ENCODE measurements at regions not wholly inside any gene's neighbourhood (a gene's known extent, or its start where the extent isn't known, plus 50 kb on each side); places are given as distances from the start of the nearest gene placed in this dataset.

- no peak overlapping the region for H2BK120ac ChIP-seq (ENCODE audit: low read depth, low read length)
- H2BK5ac ChIP-seq (ENCODE audit: low read depth, low read length, poor library complexity, severe bottlenecking), result no peak overlapping the region
- ATAC-seq (ENCODE audit: low read depth) (no peak), DNase-seq (no peak)
- intact Hi-C loops (cut with micrococcal nuclease), result no loop called here
- H2AK5ac ChIP-seq (ENCODE audit: low read depth, low read length), result no peak overlapping the region
- no peak overlapping the region for H3K4me3 ChIP-seq (ENCODE audit: insufficient read depth, low read depth, low read length)
- no peak overlapping the region for H3K14ac ChIP-seq (replicated peaks; ENCODE audit: low read depth, low read length)
- no peak overlapping the region for H4K5ac ChIP-seq (ENCODE audit: low read depth, low read length)
- H3K27me3 ChIP-seq (ENCODE audit: control insufficient read depth, insufficient read depth, low read length), result peaks cover 9% of the 10 kb centered on the region; the same call in 1 of the 2 replicates
- no peak overlapping the region for H2BK20ac ChIP-seq (ENCODE audit: low read depth, low read length)
- no peak overlapping the region for H4K8ac ChIP-seq (ENCODE audit: low read depth in 2 of 2, low read length in 2 of 2)
- no peak overlapping the region for H3K56ac ChIP-seq (ENCODE audit: extremely low read depth, insufficient read depth, low read length)
- H2AK9ac ChIP-seq (replicated peaks; ENCODE audit: low read depth, low read length, poor library complexity), result no peak overlapping the region
- H3K23ac ChIP-seq (ENCODE audit: low read depth, low read length), result no peak overlapping the region
- H3K18ac ChIP-seq (ENCODE audit: low read depth, low read length), result no peak overlapping the region
- H3K9me3 ChIP-seq (ENCODE audit: control insufficient read depth, insufficient read depth, low read length), result no peaks in the 10 kb centered on the region
- no peak overlapping the region for H3K4ac ChIP-seq (ENCODE audit: low read depth, low read length)
- 60% methylated on average over 1 of the region's 9 CpGs; no CpG with 5 or more reads in 1 of the 2 experiments for WGBS, 2 experiments (ENCODE audit: extremely low coverage in 2 of 2, insufficient read length in 1 of 2)
- ChIA-PET CTCF (interaction anchor here (0.6 kb wide), 1 partner anchor 161 kb away, joined by 3 read pairs; no protein-coding TSS in a partner anchor), POLR2A (ENCODE audit: unreplicated experiment) (no interaction called here)
- no peak overlapping the region for H3K4me2 ChIP-seq (ENCODE audit: low read depth, low read length)
- no TSS peak for BruUV-seq (replicated peaks)
- no peaks in the 10 kb centered on the region; the same call in 1 of the 2 replicates for H3K4me1 ChIP-seq (ENCODE audit: control insufficient read depth, insufficient read depth, low read length)
- no peak overlapping the region for H3K9ac ChIP-seq (ENCODE audit: low read depth, low read length)
- no peaks in the 10 kb centered on the region for H4K20me1 ChIP-seq (ENCODE audit: insufficient read depth, low read length)
- no peaks in the 10 kb centered on the region for H3K9me1 ChIP-seq (ENCODE audit: insufficient read depth, low read length)
- dilution Hi-C loops (cut with HindIII; ENCODE audit: low sequenced_read_pairs, unreplicated experiment), result no loop called here
- in situ Hi-C loops (cut with MboI; ENCODE audit: low sequenced_read_pairs), result no loop called here
- H4K91ac ChIP-seq (ENCODE audit: insufficient read depth, low read depth, low read length), result no peak overlapping the region
- no peak overlapping the region for H3K27ac ChIP-seq (ENCODE audit: insufficient read depth, low read length)
- no peak overlapping the region for H2BK15ac ChIP-seq (ENCODE audit: low read depth, low read length)
- H3K79me1 ChIP-seq (ENCODE audit: low read depth in 1 of 2, low read length in 2 of 2), result no peaks in the 10 kb centered on the region
- no peak overlapping the region for H2AFZ ChIP-seq (replicated peaks; ENCODE audit: low read length, poor library complexity)
- no peaks in the 10 kb centered on the region for H3K36me3 ChIP-seq (ENCODE audit: control insufficient read depth, insufficient read depth, low read length)
- TF ChIP-seq NFE2L2 (IDR thresholded peaks at IDR 0.05; ENCODE audit: low read depth, low read length), result no peak
- TF ChIP-seq POLR2A (IDR thresholded peaks at IDR 0.05; ENCODE audit: low read depth, low read length), result no peak
- TF ChIP-seq FOS (IDR thresholded peaks at IDR 0.05; ENCODE audit: low read depth, low read length), result no peak
- no peak for TF ChIP-seq ELK1 (IDR thresholded peaks at IDR 0.05; ENCODE audit: borderline replicate concordance, low read depth, low read length)
- TF ChIP-seq BHLHE40 (IDR thresholded peaks at IDR 0.05; ENCODE audit: low read depth, low read length), result no peak
- no peak for TF ChIP-seq RAD21 (IDR thresholded peaks at IDR 0.05; ENCODE audit: low read length)
- no peak for TF ChIP-seq MAFK (IDR thresholded peaks at IDR 0.05; ENCODE audit: low read depth, low read length)
- TF ChIP-seq RCOR1 (IDR thresholded peaks at IDR 0.05; ENCODE audit: insufficient replicate concordance, low read length), result no peak
- TF ChIP-seq CTCF (conservative IDR thresholded peaks at IDR 0.05; ENCODE audit: low read depth, low read length), result no peak
- TF ChIP-seq MXI1 (IDR thresholded peaks at IDR 0.05; ENCODE audit: borderline replicate concordance, low read depth, low read length), result no peak
- TF ChIP-seq RFX5 (IDR thresholded peaks at IDR 0.05; ENCODE audit: low read depth, low read length), result no peak
- TF ChIP-seq USF2 (IDR thresholded peaks at IDR 0.05; ENCODE audit: low read depth, low read length), result no peak
- TF ChIP-seq CHD1 (IDR thresholded peaks at IDR 0.05; ENCODE audit: low read depth, low read length), result no peak
- TF ChIP-seq SMC3 (IDR thresholded peaks at IDR 0.05; ENCODE audit: low read depth, low read length), result no peak
These were observed 68.2 kb upstream of the SESN3 start for GRCh38 chr11:95299078-95299679.

All from IMR-90 (cell line).